ENCODE measurements at regions not wholly inside any gene's neighbourhood (a gene's known extent, or its start where the extent isn't known, plus 50 kb on each side); places are given as distances from the start of the nearest gene placed in this dataset.

DNA sequence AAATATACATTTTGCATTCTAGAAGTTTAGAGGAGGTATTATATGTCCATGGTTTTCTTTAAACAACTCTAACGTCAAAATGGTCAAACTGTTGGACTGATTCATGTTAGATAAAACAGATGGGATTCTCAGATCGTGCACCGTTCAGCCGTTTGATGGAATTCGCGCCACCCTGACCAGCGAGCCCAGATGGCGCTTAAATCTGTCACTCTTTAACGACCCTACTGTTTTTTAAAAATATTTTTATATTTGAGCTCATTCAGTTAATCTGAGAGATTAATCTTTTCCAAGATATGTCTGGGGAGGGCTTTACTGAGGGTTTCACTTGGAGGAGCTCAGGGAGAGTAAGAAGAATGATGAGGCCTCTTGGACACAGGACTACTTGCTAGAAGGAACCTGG lies 164.4 kb downstream of the TM9SF2 start:
- intact Hi-C loops (cut with DNase I; ENCODE audit: low total_unique reads) = no loop called here
- Histone ChIP-seq H3K9me3 (no peaks in the 10 kb centered on the region), H3K4me3 (no peak overlapping the region), H3K27me3 (no peaks in the 10 kb centered on the region), H3K4me1 (no peaks in the 10 kb centered on the region), H3K36me3 (no peaks in the 10 kb centered on the region), H3K27ac (no peak overlapping the region)
- TF ChIP-seq POLR2A (IDR thresholded peaks at IDR 0.05) = no peak
- TF ChIP-seq, protein P1, sequence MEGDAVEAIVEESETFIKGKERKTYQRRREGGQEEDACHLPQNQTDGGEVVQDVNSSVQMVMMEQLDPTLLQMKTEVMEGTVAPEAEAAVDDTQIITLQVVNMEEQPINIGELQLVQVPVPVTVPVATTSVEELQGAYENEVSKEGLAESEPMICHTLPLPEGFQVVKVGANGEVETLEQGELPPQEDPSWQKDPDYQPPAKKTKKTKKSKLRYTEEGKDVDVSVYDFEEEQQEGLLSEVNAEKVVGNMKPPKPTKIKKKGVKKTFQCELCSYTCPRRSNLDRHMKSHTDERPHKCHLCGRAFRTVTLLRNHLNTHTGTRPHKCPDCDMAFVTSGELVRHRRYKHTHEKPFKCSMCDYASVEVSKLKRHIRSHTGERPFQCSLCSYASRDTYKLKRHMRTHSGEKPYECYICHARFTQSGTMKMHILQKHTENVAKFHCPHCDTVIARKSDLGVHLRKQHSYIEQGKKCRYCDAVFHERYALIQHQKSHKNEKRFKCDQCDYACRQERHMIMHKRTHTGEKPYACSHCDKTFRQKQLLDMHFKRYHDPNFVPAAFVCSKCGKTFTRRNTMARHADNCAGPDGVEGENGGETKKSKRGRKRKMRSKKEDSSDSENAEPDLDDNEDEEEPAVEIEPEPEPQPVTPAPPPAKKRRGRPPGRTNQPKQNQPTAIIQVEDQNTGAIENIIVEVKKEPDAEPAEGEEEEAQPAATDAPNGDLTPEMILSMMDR (IDR thresholded peaks at IDR 0.05) = no peak
- no peak for DNase-seq

DNA sequence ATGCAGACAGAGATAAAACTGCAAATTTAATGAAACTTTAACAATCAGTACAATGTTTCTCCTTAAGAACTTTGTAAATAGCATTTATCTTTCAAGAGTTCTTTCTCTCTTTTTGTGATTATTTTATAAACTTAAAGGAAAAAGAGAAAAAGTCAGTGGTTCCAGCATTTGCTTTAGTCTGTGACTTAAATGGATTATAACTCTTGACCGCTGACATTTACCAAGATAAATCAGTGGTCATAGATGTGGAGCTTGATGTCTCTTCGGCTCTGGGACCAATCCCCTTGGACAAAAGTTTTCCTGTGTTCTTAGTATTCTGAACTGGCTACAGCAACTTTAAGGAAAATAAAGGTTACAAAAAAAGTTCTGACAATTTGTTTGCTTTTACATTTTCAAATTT lies 162.6 kb downstream of the TM9SF2 start:
- intact Hi-C loops (cut with DNase I; ENCODE audit: low total_unique reads) = no loop called here
- no peaks in the 10 kb centered on the region for H3K27me3 ChIP-seq
- no peak for TF ChIP-seq POLR2A (IDR thresholded peaks at IDR 0.05)
- H3K4me1 ChIP-seq = no peaks in the 10 kb centered on the region
- H3K4me3 ChIP-seq = no peak overlapping the region
- no peaks in the 10 kb centered on the region for H3K36me3 ChIP-seq
- H3K9me3 ChIP-seq = no peaks in the 10 kb centered on the region
- no peak for DNase-seq
- no peak overlapping the region for H3K27ac ChIP-seq

DNA sequence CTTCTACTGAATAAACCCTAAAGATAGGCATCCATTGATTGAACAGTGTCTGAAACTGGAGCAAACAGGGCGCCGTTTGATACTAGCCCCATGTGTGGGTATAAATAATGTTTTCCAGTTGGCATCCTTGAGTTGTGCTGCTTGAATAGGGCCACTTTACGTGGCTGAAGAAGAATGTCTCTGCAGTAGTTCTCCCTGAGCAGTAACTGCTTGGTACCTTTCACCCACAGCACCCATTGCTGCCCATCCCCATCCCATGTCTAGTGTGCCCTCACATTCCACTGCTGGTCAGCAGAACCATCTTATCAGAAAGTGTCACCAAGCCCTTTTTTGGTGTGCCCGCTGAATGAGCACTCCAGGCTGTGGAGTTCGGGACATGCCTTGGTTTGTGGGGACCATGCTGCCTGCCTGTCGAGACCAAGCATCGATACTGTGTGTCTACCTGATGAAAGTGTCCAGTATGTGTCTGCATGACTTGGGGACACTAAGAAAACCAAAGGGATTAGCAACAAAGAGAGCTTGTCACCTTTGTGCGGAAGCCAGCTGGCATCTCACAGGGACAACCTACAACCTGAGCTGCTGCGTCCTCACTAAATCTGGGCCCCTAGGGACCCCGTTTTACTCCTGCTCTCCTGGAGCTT lies 162.0 kb downstream of the TM9SF2 start:
- intact Hi-C loops (cut with DNase I; ENCODE audit: low total_unique reads) = no loop called here
- no peak overlapping the region for H3K27ac ChIP-seq
- no peaks in the 10 kb centered on the region for H3K36me3 ChIP-seq
- DNase-seq = no peak
- H3K4me3 ChIP-seq = no peak overlapping the region
- TF ChIP-seq, protein P1 (IDR thresholded peaks at IDR 0.05) = no peak
- no peak for TF ChIP-seq POLR2A (IDR thresholded peaks at IDR 0.05)
- no peaks in the 10 kb centered on the region for H3K27me3 ChIP-seq
- H3K4me1 ChIP-seq = no peaks in the 10 kb centered on the region
- no peaks in the 10 kb centered on the region for H3K9me3 ChIP-seq

DNA sequence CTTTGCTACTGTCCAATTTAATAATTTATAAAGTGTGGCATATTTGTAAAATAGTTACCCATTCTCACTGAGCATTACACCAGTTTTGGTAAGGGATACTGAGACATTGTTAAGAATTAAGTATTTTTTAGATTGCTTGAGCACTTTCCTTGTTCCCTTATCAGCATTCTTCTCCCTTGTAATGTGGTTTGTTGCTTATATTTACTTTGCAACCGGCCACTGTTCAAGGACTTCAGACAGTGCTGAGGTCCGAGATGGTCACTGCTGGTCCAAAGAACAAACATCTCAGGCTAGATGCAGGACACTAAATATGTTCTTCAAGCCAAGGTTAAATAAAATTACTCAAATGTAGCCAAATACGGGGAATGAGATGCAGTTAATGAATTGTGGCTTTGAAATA lies 161.4 kb downstream of the TM9SF2 start:
- intact Hi-C loops (cut with DNase I; ENCODE audit: low total_unique reads) = no loop called here
- H3K27ac ChIP-seq = no peak overlapping the region
- H3K9me3 ChIP-seq = no peaks in the 10 kb centered on the region
- H3K27me3 ChIP-seq = no peaks in the 10 kb centered on the region
- DNase-seq = no peak
- TF ChIP-seq, protein P1 (IDR thresholded peaks at IDR 0.05) = no peak
- no peak for TF ChIP-seq POLR2A (IDR thresholded peaks at IDR 0.05)
- no peak overlapping the region for H3K4me3 ChIP-seq
- no peaks in the 10 kb centered on the region for H3K36me3 ChIP-seq
- H3K4me1 ChIP-seq = no peaks in the 10 kb centered on the region

DNA sequence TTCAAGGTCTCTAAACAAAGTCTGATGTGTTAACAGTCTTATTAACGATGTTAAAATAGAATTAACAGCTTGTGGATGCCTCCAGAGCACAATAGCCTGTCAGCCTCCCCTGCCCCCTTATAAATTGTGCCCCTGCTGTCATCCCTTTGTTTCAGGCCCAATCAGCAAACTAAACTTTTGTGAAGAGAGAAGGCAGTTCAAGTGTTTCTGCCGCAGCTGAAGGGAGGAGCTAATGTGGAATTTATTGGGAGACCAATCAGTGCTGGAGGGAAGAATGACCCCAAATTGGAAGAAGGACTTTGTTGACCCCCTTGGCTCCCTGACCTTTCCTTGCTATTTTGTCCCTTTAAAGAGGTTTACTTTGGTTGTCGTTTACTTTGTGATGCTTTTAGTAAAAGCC lies 160.5 kb downstream of the TM9SF2 start:
- no peaks in the 10 kb centered on the region for H3K9me3 ChIP-seq
- intact Hi-C loops (cut with DNase I; ENCODE audit: low total_unique reads) = no loop called here
- no peaks in the 10 kb centered on the region for H3K27me3 ChIP-seq
- no peak overlapping the region for H3K27ac ChIP-seq
- no peaks in the 10 kb centered on the region for H3K4me1 ChIP-seq
- no peak for TF ChIP-seq POLR2A (IDR thresholded peaks at IDR 0.05)
- TF ChIP-seq, protein P1 (IDR thresholded peaks at IDR 0.05) = no peak
- DNase-seq = no peak
- H3K4me3 ChIP-seq = no peak overlapping the region
- H3K36me3 ChIP-seq = no peaks in the 10 kb centered on the region

Measured in uterus (tissue), 3 donors.